Prostate gland (tissue), 2 donors: ENCODE measurements at regions not wholly inside any gene's neighbourhood (a gene's known extent, or its start where the extent isn't known, plus 50 kb on each side); places are given as distances from the start of the nearest gene placed in this dataset.

Experiments
- POLR2A ChIP-seq: fragments of 450-650 bp; IDR thresholded peaks from one replicate; pipeline ENCODE4 v1.6.1; 2016; ENCODE audit warnings: antibody characterized with exemption, mild to moderate bottlenecking
- POLR2AphosphoS5 ChIP-seq: sonication (generic); formaldehyde crosslinking; IDR thresholded peaks from one replicate; pipeline ENCODE4 v1.6.1; 2017; ENCODE audit warnings: antibody characterized with exemption
- TF ChIP-seq, protein P1 (sequence below), 4 experiments: fragments of 200-600 bp in 2 of 4; fragments of 450-650 bp in 2 of 4; sonication (generic) in 2 of 4; IDR thresholded peaks; 1 replicate in 3 of 4; 2 replicates in 1 of 4; pipeline ENCODE4 v1.5.1; 2016 to 2019; ENCODE audit warnings: antibody characterized with exemption in 4 of 4, mild to moderate bottlenecking in 2 of 4, moderate library complexity in 2 of 4

DNA sequence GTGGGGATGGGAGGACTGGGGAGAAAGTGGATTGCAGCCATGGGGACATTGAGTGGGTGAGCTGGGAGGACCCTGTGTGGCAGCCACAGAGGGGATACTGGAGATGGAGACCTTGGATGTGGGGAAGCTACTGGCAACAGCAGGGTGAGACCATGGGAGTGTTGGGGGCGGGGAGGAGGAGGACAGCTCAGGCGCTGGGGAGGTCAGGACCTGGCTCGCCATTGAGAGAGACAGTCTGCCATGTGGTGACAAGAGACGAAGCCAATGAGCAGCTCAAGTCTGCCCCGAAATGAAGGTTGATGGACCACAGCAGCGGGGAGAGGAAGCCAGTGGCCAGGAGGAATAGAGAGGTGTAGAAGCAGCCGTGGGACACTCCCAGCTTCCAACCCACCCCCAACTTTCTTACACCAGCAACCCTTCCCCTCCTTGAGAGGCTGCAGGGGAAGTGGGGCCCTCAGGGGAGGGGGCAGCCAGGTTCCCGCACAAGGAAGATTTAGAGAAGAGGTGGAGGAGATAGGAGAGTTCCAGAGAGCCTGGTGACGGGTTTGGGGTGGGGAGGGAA is 118.1 kb downstream of the ASB7 start:
- no peak for TF ChIP-seq POLR2A
- TF ChIP-seq, protein P1, sequence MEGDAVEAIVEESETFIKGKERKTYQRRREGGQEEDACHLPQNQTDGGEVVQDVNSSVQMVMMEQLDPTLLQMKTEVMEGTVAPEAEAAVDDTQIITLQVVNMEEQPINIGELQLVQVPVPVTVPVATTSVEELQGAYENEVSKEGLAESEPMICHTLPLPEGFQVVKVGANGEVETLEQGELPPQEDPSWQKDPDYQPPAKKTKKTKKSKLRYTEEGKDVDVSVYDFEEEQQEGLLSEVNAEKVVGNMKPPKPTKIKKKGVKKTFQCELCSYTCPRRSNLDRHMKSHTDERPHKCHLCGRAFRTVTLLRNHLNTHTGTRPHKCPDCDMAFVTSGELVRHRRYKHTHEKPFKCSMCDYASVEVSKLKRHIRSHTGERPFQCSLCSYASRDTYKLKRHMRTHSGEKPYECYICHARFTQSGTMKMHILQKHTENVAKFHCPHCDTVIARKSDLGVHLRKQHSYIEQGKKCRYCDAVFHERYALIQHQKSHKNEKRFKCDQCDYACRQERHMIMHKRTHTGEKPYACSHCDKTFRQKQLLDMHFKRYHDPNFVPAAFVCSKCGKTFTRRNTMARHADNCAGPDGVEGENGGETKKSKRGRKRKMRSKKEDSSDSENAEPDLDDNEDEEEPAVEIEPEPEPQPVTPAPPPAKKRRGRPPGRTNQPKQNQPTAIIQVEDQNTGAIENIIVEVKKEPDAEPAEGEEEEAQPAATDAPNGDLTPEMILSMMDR (IDR thresholded peaks at IDR 0.05) = no peak
- TF ChIP-seq POLR2AphosphoS5 = no peak
